NT2/D1 (cell line): ENCODE measurements at regions not wholly inside any gene's neighbourhood (a gene's known extent, or its start where the extent isn't known, plus 50 kb on each side); places are given as distances from the start of the nearest gene placed in this dataset.

Experiments used
- SUZ12 ChIP-seq: IDR thresholded peaks from 2 replicates; pipeline ENCODE4 v1.6.1; 2011; ENCODE audit not compliant: insufficient read length, insufficient read depth; ENCODE audit errors: extremely low read depth
- YY1 ChIP-seq: IDR thresholded peaks from 2 replicates; pipeline ENCODE4 v1.6.1; 2011; ENCODE audit not compliant: insufficient read length, insufficient read depth
- ZNF274 ChIP-seq: IDR thresholded peaks from 2 replicates; pipeline ENCODE4 v1.6.1; 2011; ENCODE audit warnings: mild to moderate bottlenecking, low read depth, low read length

- TF ChIP-seq YY1 (no peak), SUZ12 (no peak), ZNF274 (no peak)
Observed at GRCh38 chr5:97545886-97546535, 363.0 kb upstream of the RIOK2 start.
